ENCODE measurements at regions not wholly inside any gene's neighbourhood (a gene's known extent, or its start where the extent isn't known, plus 50 kb on each side); places are given as distances from the start of the nearest gene placed in this dataset.

GRCh38 chr2:122077771-122078170 is 322.3 kb downstream of the TSN start:
- H3K4me3 ChIP-seq (ENCODE audit: extremely low read depth in 1 of 4, insufficient read depth in 2 of 4, low read depth in 3 of 4, low read length in 4 of 4), result no peak overlapping the region
- no peak for FAIRE-seq
- H3K4me2 ChIP-seq (ENCODE audit: insufficient read depth in 1 of 2, low read depth in 2 of 2, low read length in 2 of 2), result no peak overlapping the region
- H2BK15ac ChIP-seq (ENCODE audit: low read length), result no peak overlapping the region
- H2BK120ac ChIP-seq (replicated peaks; ENCODE audit: low read depth, low read length), result no peak overlapping the region
- H3K23me2 ChIP-seq (ENCODE audit: low read depth, low read length), result no peaks in the 10 kb centered on the region
- H2AK5ac ChIP-seq (ENCODE audit: low read depth, low read length), result no peak overlapping the region
- H3K56ac ChIP-seq (replicated peaks; ENCODE audit: insufficient read length, low read depth, low read length), result no peak overlapping the region
- H3K36me3 ChIP-seq (ENCODE audit: control insufficient read depth in 2 of 4, insufficient read depth in 4 of 4, low read length in 3 of 4), result no peaks in the 10 kb centered on the region
- POLR2A ChIA-PET (ENCODE audit: partially characterized antibody), result no interaction called here
- H3K4me1 ChIP-seq (replicated peaks in 1 of 4; ENCODE audit: control insufficient read depth in 3 of 4, insufficient read depth in 4 of 4, low read length in 3 of 4), result peaks cover 0 to 5% (median 3%) of the 10 kb centered on the region in 4 experiments; a peak in 4 of 7 replicates
- no peak overlapping the region for H3K18ac ChIP-seq (ENCODE audit: extremely low read depth, low read length)
- H2BK12ac ChIP-seq (ENCODE audit: low read depth, low read length), result no peak overlapping the region
- H3K79me2 ChIP-seq (ENCODE audit: control insufficient read depth in 1 of 2, insufficient read depth in 2 of 2, low read length in 2 of 2), result no peaks in the 10 kb centered on the region
- no peaks in the 10 kb centered on the region for H3K9me3 ChIP-seq (ENCODE audit: insufficient read depth in 2 of 2, low read depth in 1 of 2, low read length in 1 of 2)
- H2AFZ ChIP-seq (ENCODE audit: low read length), result no peak overlapping the region
- CTCF ChIA-PET (ENCODE audit: partially characterized antibody), result no interaction called here
- no peak overlapping the region for H3K23ac ChIP-seq (ENCODE audit: insufficient read length)
- H3K9ac ChIP-seq (replicated peaks in 1 of 4; ENCODE audit: extremely low read depth in 1 of 4, low read depth in 3 of 4, low read length in 3 of 4), result no peak overlapping the region
- H2BK20ac ChIP-seq (ENCODE audit: low read length), result no peak overlapping the region
- H4K8ac ChIP-seq (ENCODE audit: extremely low read depth, insufficient read depth, low read length), result no peak overlapping the region
- no peak overlapping the region for H4K5ac ChIP-seq (ENCODE audit: insufficient read length, low read depth, low read length)
- H2BK5ac ChIP-seq (ENCODE audit: low read depth, low read length), result no peak overlapping the region
- no peak for DNase-seq (ENCODE audit: low read depth in 1 of 2, low spot score in 2 of 2)
- H3K79me1 ChIP-seq (ENCODE audit: low read depth, low read length), result no peaks in the 10 kb centered on the region; the same call in 1 of the 2 replicates
- H4K91ac ChIP-seq (replicated peaks; ENCODE audit: insufficient read length, low read length), result no peak overlapping the region
- TF ChIP-seq E2F6 (IDR thresholded peaks at IDR 0.05) (no peak), RXRA (IDR thresholded peaks at IDR 0.05; ENCODE audit: insufficient read depth, low read depth, low read length) (no peak), NRF1 (IDR thresholded peaks at IDR 0.05; ENCODE audit: low read depth, low read length) (no peak), GABPA (IDR thresholded peaks at IDR 0.05; ENCODE audit: borderline replicate concordance, insufficient read depth, low read length) (no peak), BRCA1 (IDR thresholded peaks at IDR 0.05; ENCODE audit: low read depth, low read length) (no peak), POLR2A (IDR thresholded peaks at IDR 0.05; ENCODE audit: control extremely low read depth in 1 of 2, low read depth in 2 of 2, low read length in 2 of 2) (no peak), RFX5 (IDR thresholded peaks at IDR 0.05; ENCODE audit: borderline replicate concordance, low read depth, low read length) (no peak), POU5F1 (IDR thresholded peaks at IDR 0.05; ENCODE audit: low read depth, low read length) (no peak), SIRT6 (IDR thresholded peaks at IDR 0.05; ENCODE audit: low read length) (no peak), CREB1 (IDR thresholded peaks at IDR 0.05) (no peak), SP1 (IDR thresholded peaks at IDR 0.05; ENCODE audit: low read depth, low read length) (no peak), KDM1A (IDR thresholded peaks at IDR 0.05; ENCODE audit: borderline replicate concordance, low read length) (no peak), PHF8 (conservative IDR thresholded peaks at IDR 0.05; ENCODE audit: low read depth, low read length) (no peak)
- 83% methylated on average over 4 of the region's 4 CpGs; no CpG with 5 or more reads in 1 of the 2 experiments for WGBS, 2 experiments (ENCODE audit: extremely low coverage in 1 of 2, insufficient coverage in 1 of 2, insufficient read length in 1 of 2, insufficient replicate concordance in 2 of 2, low coverage in 1 of 2, low lambda C conversion rate in 2 of 2, missing lambda C conversion rate in 1 of 2)
- no peak overlapping the region for H3K14ac ChIP-seq (ENCODE audit: insufficient read length)
- no peak overlapping the region for H3K27ac ChIP-seq (ENCODE audit: low read depth, low read length)
- H3K27me3 ChIP-seq (replicated peaks in 1 of 4; ENCODE audit: control insufficient read depth in 3 of 4, extremely low read depth in 1 of 4, insufficient read depth in 3 of 4, low read length in 3 of 4), result no peaks in the 10 kb centered on the region
- no peaks in the 10 kb centered on the region for H4K20me1 ChIP-seq (replicated peaks in 1 of 2; ENCODE audit: control insufficient read depth in 1 of 2, insufficient read depth in 2 of 2, low read length in 2 of 2)
- H3K4ac ChIP-seq (replicated peaks; ENCODE audit: insufficient read length, low read depth, low read length), result no peak overlapping the region
